Activated CD4-positive, alpha-beta T cell treated with anti-CD3 and anti-CD28 coated beads for 48 hours (primary cell): ENCODE measurements at regions not wholly inside any gene's neighbourhood (a gene's known extent, or its start where the extent isn't known, plus 50 kb on each side); places are given as distances from the start of the nearest gene placed in this dataset.
"Not testable (repeated sequence)": the region's sequence is repeated elsewhere in the genome, so short reads cannot be mapped to it uniquely, and the experiment has no call there.

Experiments
- DNase-seq: peaks from one replicate; pipeline ENCODE4 v3.0.0-alpha.2; 2020

GRCh38 chr6:56739836-56740815 lies 97.4 kb upstream of the DST start:
- no peak for DNase-seq

GRCh38 chr6:56736804-56737203 lies 94.1 kb upstream of the DST start:
- DNase-seq = no peak

GRCh38 chr6:56734335-56734734 lies 91.6 kb upstream of the DST start:
- no peak for DNase-seq

- no peak for DNase-seq
These were observed 90.6 kb upstream of the DST start for GRCh38 chr6:56733211-56733697.

- no peak for DNase-seq
These were observed 89.8 kb upstream of the DST start for GRCh38 chr6:56732517-56732916.

- DNase-seq = no peak
These were observed 88.2 kb upstream of the DST start for GRCh38 chr6:56730663-56731529.

- DNase-seq = no peak
These were observed 87.0 kb upstream of the DST start for GRCh38 chr6:56729719-56730118.

- DNase-seq = not testable (repeated sequence)
These were observed 86.5 kb upstream of the DST start for GRCh38 chr6:56729166-56729565.

GRCh38 chr6:56727097-56727850 lies 84.6 kb upstream of the DST start:
- no peak for DNase-seq

- DNase-seq = no peak
These were observed 82.6 kb upstream of the DST start for GRCh38 chr6:56725254-56725653.

GRCh38 chr6:56724455-56724854 lies 81.8 kb upstream of the DST start:
- DNase-seq = no peak

- no peak for DNase-seq
These were observed 78.2 kb upstream of the DST start for GRCh38 chr6:56720882-56721281.

- DNase-seq = not testable (repeated sequence)
These were observed 77.5 kb upstream of the DST start for GRCh38 chr6:56720202-56720601.

- DNase-seq = not testable (repeated sequence)
These were observed 76.8 kb upstream of the DST start for GRCh38 chr6:56719315-56720058.

- DNase-seq = no peak
These were observed 75.5 kb upstream of the DST start for GRCh38 chr6:56718236-56718635.

GRCh38 chr6:56716229-56716628 lies 73.5 kb upstream of the DST start:
- DNase-seq = no peak

GRCh38 chr6:56715741-56716140 lies 73.1 kb upstream of the DST start:
- DNase-seq = no peak

- no peak for DNase-seq
These were observed 72.3 kb upstream of the DST start for GRCh38 chr6:56714982-56715456.

- DNase-seq = no peak
These were observed 71.6 kb upstream of the DST start for GRCh38 chr6:56714273-56714672.

- DNase-seq = no peak
These were observed 70.6 kb upstream of the DST start for GRCh38 chr6:56713254-56713672.

- no peak for DNase-seq
These were observed 68.3 kb upstream of the DST start for GRCh38 chr6:56710967-56711366.

GRCh38 chr6:56709650-56710049 lies 67.0 kb upstream of the DST start:
- no peak for DNase-seq
